NK-92 treated with Interleukin-12 subunit alpha and Interleukin-12 subunit beta, amount 100 ng/mL, for 24 hours (cell line): ENCODE measurements at regions not wholly inside any gene's neighbourhood (a gene's known extent, or its start where the extent isn't known, plus 50 kb on each side); places are given as distances from the start of the nearest gene placed in this dataset.
"Not testable (repeated sequence)": the region's sequence is repeated elsewhere in the genome, so short reads cannot be mapped to it uniquely, and the experiment has no call there.

Experiments used
- DNase-seq: peaks from one replicate; lab custom pipeline; 2025; lab: John Stamatoyannopoulos, UW

DNA sequence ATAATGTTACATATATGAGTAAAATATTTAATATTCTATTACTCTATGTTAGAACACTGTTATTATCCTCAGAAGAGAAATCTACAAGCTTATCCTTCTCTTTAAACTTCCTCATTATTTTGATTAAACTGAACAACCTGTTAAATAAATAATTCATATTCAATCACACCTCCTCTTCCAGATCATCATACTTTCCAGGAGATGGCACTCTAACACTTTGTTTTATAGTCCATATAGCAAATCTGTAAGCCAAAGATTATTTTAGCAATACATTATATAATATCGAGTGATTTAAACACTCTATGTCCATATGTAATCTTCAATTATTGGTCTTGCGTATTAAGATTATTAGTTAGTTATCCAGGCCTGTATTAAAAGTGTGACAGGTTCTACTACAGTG is 694.1 kb downstream of the ANKRD7 start:
- no peak for DNase-seq

DNA sequence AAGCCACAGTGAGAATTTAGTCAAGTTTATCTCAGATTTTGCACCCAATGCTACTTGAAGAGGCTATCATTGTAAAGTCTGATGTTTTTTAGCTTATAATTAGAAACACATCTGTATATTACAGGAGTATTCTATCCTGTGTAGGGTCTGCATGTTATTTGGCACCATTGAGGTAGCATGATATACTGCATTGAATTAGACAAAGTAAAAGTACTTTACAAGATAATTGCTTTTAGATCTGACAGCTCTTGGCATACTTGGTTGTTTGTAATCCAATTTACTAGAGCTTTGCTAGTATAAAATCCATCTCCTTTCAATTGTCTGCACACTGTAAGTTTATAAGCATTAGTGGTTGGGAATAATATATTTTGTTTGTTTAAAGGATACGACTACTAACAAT is 714.3 kb downstream of the ANKRD7 start:
- no peak for DNase-seq

DNA sequence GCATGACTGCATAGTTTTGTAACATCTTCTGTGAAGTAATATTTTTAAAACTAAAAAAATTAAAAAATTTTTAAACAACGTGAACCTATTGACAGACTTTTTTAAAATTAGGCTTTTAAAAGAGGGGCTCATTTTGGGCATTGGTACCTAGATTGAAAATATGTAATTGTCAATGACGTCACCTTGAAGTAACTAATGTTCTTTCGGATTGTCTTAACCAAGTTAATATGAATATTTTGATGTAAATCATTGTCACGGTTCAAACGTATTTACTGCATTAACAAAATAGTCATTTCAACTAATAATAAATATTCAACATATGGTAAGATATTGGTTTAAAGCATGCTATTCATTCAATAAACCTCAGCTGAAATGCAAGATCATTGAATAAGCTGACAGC is 719.8 kb downstream of the ANKRD7 start:
- DNase-seq = no peak

DNA sequence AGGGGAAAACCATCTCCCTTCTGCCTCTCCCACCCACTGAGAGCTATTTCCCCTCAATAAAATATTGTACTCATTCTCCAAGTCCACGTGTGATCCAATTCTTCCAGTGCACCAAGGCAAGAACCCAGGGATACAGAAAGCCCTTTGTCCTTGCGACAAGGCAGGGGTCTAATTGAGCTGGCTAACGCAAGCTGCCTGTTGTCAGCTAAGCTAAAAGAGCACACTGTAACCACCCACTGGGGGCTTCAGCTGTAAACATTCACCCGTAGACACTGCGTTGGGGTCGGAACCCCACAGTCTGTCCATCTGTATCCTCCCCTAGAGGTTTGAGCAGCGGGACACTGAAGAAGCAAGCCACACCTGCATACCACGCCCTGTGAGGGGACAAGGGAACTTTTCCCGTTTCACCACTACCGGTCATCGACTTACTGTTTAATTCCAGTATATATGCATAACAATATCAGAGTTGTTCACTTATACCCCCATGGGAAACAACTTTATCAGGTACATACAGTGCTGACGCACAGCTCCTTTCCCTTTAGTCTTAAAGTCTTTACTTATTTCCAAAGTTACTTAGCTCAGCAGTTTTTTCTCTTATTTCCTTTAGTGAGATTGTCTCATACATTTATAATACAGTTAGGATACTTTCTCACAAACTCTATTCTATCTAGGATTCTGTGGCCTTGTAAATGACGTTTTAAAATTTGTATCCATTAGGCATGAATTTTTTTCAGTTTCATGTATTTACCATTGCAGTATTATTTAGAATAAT is 721.6 kb downstream of the ANKRD7 start:
- DNase-seq = no peak

DNA sequence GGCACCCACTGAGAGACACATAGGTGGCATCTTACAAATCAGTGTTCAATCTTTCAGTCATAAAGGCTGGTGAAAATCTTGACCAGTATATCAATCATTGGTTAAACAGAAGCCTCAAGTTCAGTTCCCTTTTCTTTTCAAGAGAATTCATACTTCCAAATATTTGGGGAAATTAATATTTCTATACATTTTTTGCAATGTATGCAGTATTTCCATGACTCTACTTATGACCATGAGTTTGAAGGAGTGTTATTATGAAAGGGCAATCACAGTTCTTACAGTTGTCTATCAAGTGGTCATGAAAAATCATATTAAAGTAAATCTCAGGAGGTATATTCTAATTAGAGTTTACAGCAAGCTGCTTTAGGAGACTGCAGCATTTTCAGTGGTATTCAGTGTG is 724.0 kb downstream of the ANKRD7 start:
- no peak for DNase-seq

DNA sequence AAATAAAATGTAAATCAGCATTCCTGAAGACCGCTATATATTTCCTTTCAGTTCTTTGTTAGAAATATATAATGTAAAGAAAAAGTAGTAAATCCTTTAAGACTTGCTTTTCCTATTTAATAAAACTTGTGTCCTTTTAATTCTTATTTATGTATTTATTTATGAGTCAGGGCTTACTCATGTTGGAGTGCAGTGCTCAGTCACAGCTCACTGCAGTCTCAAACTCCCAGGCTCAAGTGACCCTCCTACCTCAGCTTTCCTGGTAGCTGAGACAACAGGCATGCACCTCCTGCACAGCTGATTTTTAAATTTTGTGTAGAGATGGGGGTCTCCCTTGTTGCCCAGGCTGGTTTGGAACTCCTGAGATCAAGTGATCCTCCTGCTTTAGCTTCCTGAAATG is 724.5 kb downstream of the ANKRD7 start:
- DNase-seq = no peak

DNA sequence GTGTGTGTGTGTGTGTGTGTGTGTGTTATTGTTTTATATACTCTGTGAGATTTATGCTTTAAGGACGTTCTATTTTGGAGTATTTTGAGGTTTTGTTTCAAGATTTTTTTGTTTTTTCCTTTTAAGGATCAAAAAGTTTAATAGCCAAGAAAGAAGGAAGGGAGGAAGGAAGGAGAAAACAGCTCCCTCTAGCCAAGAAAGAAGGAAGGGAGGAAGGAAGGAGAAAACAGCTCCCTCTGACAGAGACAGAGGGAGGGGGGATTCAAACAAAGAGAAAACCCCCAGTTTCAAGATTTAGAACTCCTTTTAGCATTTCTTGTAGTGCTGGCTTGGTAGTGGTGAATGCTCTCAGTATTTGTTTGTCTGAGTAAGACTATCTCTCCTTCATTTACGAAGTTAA is 731.8 kb downstream of the ANKRD7 start:
- not testable (repeated sequence) for DNase-seq

DNA sequence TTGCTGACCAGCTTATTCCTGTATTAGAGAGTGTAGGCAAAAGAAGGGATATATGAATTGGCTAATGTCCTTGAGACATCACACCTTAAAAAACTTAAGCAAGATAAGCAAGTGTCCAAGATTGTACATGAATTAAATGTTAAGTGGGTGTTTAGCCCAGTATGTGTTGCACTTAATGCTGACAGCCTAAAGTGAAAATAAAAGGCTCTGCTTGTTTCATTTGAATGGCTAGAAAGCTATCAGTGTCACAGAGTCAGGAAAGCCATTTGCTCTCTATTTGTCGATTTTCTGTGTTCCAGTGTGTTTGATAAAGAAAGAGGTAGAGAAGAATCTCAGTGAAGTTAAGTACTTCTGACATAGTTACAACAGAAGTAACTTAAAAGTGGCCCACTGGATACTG is 744.9 kb downstream of the ANKRD7 start:
- DNase-seq = no peak

DNA sequence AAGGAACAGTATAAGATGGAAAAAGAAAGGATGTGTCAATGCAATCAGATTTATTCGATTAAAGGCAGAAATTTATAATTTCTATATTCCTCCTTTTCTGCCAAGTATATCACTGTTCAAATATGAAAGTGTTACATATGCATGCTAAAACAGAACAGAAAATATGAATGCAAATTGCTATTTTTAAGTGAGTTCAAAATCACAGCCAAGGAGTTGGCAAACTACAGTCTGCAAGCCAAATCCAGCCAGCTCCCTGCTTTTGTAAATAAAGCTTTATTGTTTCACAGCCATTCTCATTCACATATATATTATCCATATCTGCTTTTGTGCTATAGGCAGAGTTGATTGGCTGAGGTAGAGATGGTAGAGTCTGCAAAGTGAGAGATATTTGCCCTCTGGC is 747.2 kb downstream of the ANKRD7 start:
- no peak for DNase-seq

DNA sequence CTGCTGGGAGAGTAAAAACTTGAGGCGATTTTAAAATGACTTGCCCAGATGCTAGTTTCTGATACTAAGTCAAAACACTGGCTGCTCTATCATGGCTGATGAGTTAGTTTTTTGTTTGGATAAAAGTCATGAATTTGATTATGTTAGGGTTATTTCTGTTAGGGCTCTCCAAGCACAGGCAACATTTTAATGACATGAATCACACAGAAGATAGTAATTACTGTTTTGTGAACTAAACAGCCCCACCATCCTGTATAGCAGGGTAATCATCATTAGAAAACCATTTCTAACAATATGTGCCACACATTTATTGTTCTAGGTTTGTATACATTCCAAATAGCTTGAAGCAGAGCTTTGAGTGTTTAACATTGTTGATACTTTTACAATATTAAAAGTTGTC is 750.3 kb downstream of the ANKRD7 start:
- no peak for DNase-seq

DNA sequence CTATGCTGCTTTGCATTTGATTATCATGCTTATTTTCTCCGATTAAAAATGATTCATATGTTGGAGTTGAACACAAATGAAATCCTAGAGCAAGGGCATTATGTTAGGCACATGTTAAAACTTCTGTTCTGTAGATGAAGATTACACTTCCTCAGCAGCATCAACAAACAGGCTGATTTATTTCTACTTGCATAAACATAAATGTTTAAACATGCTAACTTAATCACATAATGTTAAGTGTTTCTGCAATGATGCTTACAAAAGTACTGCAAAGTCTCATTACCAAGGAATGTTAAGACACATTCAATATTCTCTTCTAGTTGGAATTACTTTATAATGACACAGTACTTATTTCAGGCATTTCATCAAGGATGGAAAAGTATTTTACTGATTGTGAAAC is 770.8 kb downstream of the ANKRD7 start:
- no peak for DNase-seq

DNA sequence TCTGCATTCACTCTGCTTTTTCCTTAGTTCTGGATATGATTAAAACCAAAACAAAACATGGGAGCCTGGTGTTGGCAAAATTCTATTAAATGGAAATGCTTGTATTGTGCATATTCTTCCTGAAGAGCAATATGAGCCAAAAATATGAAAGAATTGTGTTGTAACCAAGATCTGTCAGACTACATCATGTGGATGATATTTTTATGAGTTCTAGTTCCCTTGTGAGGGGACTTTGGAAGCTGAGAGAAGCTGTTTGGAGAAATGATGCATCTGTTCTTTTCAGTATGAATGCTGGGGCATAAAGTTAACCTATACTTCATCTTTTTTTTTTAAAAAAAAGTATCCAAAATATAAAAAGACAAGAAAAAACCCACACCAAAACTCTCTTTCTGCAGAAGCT is 782.7 kb downstream of the ANKRD7 start:
- DNase-seq = no peak

DNA sequence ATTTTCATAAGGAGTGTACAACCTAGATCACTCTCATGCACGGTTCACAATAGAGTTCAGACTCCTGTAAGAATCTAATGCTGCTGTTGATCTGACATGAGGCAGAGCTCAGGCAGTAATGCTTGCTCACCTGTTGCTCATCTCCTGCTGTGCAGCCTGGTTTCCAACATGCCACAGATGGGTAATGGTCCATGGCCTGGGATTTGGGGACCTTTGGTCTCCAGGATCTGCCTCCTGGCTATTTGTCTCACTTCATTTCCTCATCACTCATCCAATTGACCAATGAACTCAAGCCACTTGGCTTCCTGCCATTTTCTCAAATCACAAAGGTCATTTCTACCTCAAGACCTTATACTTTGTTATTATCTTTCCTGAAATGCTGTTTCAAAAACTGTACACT is 786.1 kb downstream of the ANKRD7 start:
- no peak for DNase-seq

DNA sequence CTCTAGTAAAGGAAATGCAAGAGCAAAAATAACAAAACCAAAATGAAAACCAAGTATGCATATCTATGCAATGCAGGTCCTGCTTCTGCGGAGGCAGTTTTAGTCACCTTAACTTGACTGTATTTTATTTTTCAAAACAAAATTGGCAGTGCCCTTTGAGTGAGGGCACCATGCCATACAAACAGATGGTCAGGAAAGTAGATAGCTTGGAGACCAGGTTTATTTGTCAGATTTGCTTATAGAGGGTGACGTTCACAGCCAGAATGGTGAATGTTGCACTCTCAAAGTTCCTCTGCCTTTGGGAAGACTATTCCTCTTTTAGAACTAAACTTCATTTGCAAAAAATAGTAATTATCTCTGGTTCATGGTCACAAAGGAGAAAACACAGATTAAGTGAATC is 801.9 kb downstream of the ANKRD7 start:
- DNase-seq = no peak

DNA sequence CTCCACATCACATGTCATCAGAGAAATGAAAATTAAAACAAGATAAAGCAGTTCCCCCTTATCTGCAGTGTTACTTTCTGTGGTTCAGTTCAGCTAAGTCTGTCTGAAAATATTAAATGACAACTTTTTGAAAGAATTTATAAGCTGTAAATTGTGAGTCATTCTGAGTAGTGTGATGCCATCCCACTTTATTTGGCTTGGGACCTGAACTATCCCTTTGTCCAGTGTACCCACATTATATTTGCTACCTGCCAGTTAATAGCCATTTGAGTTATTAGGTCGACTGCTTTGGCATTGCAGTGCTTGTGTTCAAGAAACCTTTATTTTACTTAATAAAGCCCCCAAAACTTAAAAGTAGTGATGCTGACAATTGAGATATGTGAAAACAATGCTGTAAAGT is 804.2 kb downstream of the ANKRD7 start:
- DNase-seq = no peak

DNA sequence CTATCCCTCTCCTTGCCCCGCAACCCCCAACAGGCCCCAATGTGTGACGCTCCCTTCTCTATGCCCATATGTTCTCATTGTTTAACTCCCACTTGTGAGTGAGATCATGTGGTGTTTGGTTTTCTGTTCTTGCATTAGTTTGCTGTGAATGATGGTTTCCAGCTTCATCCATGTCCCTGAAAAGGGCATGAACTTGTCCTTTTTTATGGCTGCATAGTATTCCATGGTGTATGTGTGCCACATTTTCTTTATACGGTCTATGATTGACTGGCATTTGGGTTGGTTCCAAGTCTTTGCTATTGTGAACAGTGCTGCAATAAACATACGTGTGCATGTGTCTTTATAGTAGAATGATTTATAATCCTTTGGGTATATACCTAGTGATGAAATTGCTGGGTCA is 807.6 kb downstream of the ANKRD7 start:
- DNase-seq = not testable (repeated sequence)

DNA sequence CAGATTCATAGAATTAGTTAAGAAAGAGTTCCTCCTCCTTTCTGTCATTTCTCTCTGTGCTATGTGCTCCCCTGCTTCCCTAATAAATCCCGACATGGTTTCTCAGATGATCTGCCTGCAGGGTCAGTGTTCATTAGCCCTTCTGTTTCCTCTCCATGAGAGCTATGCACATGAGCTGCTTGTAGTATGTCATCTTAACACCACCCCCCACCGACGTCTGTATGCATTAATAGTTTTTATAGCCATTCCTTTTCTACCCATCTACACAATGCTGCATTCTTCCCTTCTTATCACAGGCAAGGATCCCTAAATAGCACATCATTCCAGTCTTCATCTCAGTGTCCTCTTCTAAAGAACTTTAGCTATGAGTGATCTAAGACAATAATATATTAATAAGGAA is 809.1 kb downstream of the ANKRD7 start:
- DNase-seq = no peak

DNA sequence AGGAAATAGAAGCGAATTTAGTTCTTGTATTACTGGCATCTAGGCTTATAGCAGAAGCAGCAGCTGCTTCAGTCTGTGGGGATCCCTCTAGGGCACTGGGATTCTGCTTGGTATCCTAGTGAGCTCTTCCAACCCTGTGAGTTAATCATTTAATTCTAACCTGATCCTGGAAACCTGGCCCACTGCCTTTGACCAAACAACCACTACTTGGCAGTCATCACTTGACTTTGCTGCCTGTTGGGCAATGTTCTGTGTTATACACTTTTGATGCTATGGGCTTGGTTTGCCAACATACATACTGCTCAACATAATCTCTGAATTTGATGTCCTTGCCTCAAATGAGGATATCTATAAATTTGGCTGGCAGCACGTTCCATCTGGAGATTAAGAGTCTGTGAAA is 813.4 kb downstream of the ANKRD7 start:
- DNase-seq = no peak

DNA sequence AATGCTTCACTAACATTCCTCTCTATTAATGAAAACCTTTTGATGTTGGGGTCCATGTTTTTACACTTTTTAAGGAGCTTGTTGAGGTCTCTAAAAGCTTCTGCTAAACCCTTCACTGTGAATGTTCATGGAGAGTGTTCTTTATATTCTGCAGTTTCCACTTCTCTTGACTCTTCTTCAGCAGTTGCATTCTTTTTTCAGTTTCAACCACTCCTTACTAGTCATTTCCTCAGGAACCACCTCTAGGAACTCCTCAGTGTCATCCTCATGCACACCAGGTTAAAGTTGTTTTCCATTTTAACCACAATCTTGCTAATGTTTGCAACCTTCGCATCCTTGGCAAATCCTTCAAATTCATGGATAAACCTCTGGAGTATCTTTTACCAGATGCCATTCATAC is 821.6 kb downstream of the ANKRD7 start:
- DNase-seq = no peak

DNA sequence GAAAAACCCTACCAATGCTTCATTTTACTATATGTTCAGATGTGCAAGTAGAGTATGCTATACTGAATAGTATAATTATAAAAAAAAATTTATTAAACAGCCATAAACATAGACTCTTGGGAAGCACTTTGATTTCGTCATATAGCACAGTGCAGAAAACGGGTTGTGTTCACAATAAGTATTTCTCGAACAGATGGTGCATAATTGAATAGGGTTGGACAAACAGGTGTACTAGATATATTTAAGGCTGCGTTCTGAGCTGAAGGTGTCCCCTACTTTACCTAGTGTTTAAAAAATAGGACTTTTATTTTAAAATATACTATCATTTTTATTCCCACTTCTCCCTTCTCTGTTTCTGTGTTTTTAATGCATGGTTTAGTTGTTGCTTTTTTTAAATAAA is 841.5 kb downstream of the ANKRD7 start:
- no peak for DNase-seq

DNA sequence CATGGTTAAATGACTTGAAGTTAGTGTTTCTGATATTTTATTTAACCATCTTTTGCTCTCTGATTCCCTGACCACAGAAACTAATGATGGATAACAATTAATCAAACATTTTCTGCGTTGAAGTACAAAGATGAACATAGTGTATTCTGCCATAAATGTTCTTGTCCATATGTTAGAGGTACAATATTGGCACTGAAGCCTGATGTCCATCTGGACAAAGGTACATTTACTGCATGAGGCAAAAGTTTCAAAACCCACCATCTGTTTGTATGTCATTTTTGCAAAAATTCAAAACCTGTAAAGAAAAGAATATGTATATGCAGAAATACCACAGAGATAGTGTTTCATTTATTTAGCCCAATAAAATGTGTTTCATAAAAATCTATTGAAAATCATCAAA is 861.5 kb downstream of the ANKRD7 start:
- DNase-seq = no peak

DNA sequence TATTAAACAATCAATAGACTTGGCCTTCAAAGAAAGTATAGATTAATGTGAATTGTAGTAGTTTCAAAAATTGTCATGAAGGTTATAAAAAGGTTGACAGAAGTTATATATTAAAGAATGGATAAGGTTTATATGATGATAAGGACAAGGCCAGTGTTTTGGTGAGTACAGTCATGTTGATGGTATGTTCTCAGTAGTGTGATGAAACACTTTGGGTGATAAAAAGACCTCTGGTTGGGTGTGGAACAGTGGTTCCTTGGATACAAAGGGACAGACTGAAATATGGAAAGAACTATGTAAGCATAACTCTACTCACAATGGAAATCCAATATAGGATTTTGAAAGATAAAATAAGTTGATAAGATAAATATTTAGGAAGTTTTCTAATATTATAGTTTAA is 866.3 kb downstream of the ANKRD7 start:
- no peak for DNase-seq

DNA sequence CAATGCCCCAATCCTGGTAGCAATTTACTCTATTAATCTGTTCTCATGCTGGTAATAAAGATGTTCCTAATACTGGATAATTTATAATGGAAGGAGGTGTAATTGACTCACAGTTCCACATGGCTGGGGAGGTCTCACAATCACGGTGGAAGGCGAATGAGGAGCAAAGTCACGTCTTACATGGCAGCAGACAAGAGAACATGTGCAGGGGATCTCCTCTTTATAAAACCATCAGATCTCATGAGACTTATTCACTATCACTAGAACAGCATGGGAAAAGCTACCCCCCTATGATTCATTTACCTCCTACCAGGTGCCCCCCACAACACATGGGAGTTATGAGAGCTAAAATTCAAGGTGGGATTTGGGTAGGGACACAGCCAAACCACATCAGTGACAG is 872.2 kb downstream of the ANKRD7 start:
- DNase-seq = no peak

DNA sequence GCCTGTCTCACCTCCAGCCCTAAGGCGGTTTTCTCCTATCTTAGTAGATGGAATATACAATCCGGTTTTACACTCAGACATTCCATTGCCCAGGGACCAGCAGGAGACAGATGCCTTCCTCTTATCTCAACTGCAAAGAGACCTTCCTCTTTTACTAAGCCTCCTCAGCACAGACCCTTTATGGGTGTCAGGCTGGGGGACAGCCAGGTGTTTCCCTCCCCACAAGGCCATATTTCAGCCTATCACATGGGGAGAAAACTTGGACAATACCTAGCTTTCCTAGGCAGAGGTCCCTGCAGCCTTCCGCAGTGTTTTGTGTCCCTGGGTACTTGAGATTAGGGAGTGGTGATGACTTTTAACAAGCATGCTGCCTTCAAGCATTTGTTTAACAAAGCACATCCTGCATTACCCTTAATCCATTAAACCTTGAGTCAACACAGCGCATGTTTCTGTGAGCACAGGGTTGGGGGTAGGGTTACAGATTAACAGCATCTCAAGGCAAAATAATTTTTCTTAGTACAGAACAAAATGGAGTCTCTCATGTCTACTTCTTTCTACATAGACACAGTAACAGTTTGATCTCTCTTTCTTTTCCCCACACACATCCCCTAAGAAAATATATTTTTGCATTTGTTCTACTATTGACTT is 876.2 kb downstream of the ANKRD7 start:
- DNase-seq = not testable (repeated sequence)
